AG08396 (cell line): ENCODE measurements at regions not wholly inside any gene's neighbourhood (a gene's known extent, or its start where the extent isn't known, plus 50 kb on each side); places are given as distances from the start of the nearest gene placed in this dataset.

Source experiments
- DNase-seq: peaks from one replicate; pipeline ENCODE4 v3.0.0; 2012; ENCODE audit warnings: low spot score, mixed read lengths

DNA sequence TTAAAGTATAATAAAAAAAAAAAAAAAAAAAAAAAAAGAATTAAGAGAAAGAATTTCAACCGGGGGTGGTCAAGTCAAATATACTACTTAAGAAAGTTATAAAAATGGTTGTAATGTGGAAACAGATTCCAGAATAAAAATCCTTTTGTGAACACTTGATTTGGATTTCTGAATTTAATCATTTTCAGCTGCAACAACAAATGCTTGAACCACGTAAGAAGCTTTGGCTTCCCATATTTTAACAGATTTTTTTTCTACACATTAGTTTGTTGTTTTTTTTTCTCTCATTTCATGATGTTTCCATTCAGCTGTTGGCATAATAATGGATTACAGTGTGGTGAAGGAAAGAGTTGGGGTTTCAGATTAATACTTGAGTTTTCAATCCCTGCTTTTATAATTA is 137.3 kb upstream of the AGR3 start:
- DNase-seq = no peak

DNA sequence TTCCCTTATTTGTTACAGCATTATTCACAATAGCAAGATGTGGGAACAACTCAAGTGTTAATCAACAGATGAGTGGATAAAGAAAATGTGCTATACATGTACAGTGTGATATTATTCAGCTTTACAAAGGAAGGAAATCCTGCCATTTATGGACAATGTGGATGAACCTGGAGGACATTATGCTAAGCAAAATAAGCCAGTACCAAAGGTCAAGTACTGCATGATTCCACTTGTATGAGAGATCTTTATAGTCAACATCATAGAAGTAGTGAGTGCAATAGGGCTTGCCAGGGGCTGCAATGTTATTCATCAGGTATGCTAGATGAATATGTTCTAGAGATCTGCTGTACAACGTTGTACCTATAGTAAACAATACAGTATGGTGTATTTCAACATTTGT is 138.5 kb upstream of the AGR3 start:
- no peak for DNase-seq

DNA sequence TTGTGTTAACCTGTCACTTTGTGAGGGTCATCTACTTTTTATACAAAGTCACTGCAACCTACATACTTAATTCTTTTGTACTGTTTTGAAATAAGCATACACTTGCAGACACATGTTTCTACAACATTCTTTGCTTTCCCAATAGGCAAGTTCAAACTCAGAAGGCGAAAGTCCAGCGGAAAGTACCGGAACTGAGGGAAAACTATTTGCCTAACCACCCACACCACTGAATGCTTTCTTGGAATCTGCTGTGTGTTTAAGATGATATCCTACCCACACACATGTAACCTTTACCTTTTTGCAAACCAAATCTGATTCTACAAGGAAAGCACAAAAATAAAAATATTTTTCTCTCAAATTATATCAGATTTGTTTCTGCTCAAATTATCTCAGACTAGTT is 139.4 kb upstream of the AGR3 start:
- peak; percentile 10 for DNase-seq

DNA sequence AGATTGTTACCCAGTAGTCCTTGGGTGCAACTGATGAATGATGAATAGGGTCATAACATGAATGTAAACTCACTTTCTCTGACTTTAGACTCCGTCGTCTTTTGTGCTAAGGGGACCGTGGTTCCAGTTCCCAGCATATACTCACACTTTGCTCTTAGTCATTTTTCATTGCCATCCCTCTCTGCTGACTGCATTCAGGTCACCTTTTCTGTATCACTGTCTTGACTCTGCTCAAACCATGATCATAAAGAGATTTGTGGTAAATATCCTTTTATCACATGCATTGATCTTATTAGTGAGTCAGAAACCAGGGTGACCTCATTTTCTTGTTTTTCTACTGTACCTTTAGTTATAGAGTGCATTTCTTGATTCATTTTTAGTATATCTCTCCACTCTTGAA is 141.1 kb upstream of the AGR3 start:
- no peak for DNase-seq

DNA sequence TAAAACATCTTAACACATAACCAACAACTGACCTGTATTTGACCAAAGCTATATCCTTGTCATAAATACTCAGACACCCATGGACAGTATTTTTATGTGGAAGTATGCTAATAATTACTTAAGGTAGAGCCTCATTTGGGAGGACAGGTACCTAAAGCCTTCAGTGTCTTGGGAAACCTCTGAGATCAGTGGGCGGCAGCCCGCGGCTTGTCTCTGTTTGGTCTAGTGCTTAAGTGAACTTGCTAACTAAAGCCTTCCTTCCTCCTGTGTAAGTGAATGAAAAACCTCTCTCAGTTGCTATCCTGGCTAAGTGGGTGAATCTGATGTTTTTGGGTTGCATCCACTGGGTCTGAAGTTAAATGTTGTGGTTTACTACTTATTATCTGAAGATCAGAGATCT is 144.5 kb upstream of the AGR3 start:
- no peak for DNase-seq

DNA sequence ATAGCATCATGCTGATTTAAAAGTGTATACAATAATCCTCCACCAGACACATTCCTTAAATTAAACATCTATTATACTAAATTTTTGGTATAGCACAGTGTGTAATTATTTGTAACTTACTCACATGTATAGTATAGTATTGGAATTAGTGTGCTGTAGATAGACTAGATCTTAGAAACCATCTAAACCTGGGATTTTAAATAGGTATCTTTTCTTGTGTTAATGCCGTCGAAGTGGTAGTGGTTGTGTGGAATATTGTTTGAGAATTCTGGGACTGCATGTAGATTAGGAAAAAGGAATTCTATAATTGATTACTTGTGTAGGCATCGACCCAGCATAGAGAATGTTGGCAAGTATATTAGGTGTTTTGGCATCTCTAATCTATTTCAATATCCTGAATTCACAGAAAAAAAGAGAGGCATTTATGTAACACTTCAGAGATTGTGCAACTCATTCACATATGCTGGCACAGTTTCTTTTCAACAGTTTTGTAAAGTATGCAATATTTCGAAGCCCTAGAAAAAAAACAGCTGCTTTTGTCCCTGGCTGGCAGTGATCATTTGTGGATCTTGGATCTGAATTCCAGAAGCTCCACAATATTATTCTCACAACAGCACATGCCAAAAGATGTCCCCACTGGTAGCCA is 145.5 kb upstream of the AGR3 start:
- DNase-seq = no peak

GRCh38 chr7:17027789-17028152 is 146.0 kb upstream of the AGR3 start:
- DNase-seq = no peak

DNA sequence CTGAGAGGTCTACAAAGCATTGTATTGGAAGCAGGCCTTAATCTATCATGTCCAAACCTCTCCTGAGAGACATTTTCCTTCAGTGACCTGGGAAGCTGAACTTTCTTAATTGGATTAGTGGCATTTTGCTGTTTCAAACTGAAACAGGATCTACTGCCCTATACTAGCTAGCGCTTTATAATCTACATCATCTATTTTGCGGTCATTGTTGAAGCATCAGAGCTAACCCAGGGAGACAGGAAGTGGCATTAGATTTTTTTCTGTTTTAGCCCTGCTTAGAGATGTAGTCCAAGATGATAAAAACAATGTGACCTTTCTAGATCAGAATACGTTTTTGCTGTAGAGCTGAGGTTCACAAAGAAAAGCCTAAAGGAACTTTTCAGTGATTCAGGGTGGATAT is 147.4 kb upstream of the AGR3 start:
- no peak for DNase-seq

DNA sequence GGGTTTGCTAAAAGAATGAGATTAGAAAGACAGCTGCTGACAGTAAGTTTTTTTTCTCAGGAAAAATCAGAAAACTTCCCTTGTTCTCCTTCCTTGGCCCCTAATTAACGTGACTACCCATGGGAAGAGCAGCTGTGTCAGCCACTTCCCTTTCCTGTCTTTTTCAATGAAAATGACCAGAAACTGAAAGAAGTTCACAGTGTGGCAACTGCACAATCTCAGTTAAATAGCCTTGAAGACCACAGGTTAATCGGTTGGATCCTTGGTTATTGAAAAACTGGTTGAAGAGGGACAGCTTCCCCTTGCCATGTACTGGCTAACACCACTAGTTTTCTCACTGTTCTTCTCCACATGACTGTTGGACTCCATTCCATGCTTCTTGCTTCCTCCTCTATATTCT is 148.8 kb upstream of the AGR3 start:
- DNase-seq = no peak

DNA sequence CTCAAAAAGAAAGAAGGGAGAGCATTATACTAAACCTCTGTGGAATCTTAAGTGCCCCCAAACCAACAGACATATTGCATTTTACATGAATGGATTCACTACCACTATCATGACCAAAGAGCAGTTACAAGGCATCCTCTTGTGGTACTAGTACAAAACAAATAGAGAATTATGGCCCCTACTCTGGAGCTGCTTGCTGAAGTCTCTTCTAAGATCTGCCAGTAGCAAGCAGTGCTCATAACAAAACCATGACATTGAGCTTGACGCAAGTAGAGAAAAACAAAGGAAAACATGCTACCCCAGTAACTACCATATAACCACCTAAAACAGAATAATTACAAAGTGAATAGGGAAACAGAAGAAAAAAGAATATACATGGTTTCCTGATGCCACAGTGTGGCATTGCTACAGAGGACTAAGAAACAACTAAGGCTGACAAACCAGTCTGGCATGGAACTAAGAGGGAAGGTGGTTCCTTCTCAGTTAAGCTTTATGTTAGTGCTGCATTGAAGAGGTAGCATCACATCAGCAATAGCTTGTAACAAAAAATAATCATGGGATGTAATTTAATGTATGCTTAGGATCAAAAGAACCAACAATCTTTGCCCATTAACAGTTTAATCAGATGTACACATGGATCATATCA is 150.2 kb upstream of the AGR3 start:
- no peak for DNase-seq

DNA sequence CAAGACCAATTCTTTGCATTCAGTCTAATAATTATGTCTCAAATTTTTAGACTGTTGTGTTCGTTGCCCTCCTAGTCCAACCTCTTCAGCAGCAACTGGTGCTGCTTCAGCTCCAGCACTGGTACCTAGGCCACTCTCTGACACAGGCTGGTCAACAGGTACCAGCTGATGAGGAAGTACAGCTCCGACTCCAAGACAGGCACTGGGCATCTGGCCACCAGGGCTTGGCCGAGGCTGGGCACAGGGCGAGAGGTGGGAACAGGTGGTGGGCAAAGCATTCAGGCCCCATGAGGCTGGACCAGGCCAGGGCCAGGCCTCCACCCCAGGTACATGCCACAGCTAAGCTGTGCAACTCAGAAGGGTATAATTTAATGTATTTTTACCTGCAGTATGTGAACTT is 151.5 kb upstream of the AGR3 start:
- no peak for DNase-seq

DNA sequence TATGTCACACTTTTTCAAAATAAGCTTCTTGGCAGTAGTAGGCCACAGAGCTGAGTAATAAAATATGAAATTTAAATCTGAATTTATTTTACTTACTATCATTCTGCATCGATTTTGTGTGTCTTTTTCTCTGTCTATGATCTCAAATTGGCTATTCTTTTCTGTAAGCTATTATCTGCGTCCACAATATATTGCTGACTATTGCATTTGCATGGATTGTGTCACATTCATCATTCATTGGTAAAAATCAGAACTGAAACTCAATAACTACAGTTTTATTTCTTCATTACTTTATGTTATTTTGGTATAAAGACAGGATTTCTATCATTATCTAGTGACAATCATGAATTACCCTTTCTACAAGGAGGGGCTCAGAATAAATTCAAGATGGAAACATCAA is 154.8 kb upstream of the AGR3 start:
- no peak for DNase-seq

DNA sequence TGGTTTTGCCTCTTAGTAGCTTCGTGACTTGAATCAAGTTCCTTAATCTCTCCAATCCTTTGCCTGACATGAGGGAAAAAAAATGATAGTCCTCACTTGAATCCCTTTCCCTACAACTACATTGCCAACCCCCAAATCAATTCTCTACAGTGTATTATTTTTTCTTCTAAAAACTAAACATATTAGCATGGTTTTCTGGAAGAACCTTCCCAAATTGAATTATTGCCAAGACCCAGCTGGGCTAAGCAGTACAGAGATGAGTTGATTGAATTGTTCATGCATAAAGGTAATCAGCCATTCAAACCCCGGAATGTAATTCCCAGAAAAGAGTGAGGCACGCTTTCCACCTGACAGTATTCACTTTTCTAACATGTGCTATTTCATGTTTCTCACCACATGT is 155.6 kb upstream of the AGR3 start:
- no peak for DNase-seq

GRCh38 chr7:17038160-17038782 is 156.5 kb upstream of the AGR3 start:
- no peak for DNase-seq

DNA sequence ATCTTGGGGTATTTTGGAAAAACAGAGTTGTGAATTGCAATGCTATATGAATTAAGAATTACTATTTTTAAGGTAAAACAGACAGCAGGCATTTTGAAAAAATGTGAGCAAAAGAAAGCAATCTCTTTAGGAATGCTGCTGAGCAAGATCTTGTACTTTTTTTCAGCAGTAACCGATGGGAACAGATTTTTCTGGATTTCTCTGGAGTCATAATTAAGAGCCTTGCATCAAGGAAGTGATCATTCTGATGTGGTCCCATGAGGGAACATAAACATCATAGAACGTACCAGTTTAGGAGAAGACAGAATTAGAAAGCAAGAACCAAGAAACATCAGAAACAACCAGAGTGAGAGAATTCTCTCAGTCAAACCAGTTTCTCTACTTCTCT is 157.0 kb upstream of the AGR3 start:
- DNase-seq = no peak

DNA sequence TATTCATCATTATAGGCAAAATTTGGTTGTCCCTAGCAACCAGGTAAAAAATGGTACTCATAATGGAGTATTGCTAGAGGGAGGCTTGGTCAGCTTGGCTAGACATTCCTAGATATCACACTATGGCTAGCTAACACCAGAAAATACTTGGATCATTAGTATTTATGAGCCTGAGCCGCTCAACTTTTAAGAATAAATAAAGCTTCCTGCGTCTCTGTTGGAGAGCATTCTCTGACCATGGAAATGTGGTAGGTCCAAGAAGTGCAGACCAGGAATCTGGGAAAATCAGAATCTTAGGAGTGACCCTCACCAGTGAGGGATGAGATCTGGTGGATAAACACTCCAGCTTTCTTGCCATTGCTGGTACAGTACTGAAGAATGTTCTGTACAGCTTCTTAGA is 157.6 kb upstream of the AGR3 start:
- no peak for DNase-seq

DNA sequence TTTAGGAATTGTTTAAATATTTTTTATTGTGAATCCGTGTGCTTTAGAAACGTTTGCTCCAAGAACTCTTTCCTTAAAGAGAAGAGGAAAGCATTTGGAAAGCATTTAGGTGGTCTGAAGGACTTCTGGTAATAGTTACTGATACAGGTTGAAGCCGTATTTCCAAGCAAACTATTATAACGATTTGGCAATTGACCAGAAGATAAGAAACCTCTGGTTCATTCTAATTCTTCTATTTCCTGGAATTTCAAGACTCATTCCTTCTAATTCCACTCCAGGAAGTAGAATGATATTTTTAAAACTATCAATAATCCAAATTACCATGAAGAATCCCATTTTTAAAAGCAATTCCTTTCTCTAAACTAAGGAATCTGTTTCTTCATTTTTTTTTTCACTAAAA is 158.9 kb upstream of the AGR3 start:
- DNase-seq = no peak

DNA sequence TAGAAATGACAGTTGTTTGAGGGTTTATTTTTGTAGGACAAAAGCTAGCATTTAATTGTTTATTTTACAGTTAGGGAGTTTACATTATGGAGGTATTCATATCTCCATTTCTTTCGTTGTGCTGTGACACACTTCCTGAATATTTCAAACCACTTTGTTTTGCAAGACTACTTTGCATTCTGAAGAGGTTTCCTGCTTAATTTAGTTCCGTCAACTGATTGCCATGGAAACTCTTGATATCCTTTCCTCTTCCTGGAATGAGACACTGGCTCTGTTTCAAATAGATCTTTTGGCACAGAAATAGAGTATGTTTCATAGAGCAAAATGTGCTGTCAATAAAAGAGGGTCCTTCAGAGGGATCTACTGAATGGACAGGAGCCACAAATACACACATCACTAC is 159.5 kb upstream of the AGR3 start:
- peak; percentile 54 for DNase-seq

DNA sequence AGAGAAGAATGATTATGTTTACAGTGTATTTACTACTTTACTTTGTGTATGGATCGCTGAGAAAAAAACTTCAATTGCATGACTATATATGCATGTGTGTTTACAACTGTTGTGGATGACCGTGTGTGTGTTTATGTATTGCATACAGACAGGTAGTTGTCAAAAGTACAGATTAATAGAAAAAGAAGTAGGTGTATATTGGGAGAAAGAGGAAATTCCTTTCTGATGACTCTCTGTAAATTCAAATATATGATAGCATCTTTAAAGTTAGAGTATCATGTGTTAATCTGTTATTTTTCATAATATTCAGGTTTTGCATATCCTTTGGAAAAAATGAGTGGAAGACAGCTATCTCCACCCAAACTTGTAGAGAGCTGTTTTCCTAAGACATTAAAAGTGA is 160.4 kb upstream of the AGR3 start:
- no peak for DNase-seq

DNA sequence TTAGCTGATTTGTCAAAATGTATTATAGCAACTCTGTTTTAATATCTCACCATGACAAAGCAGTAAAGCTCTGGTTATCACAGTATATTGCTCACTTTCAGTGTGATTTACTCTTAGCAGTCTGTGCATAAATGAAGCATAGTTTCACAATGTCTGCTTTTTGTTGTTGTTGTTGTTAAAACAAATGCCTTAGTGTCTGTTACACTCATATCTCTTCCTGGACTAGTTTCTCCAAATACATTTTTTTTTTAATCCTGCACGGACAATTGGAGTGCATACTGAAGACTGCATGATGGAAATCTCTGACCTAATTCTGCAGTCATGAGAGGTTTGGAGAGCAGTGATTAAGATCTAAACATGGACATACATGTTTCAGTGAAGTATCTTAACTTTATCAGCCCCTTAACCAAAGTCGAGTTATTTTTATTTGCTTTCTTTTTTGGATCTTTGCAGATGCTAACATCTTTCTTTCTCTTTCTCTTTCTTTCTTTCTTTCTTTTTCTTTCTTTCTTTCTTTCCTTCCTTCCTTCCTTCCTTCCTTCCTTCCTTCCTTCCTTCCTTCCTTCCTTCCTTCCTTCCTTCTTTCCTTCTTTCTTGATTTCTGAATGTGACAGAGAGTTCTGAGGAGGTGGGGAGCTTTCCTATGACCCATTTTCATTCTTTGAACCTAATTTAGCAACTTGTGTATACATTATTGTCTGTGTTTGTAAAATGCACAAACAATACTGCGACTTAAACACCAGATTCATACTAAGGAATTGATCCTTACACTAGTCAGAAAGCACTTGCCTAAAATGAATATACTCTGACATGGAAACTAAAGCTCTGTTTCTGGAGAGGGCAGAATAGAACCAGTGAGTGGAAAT is 161.5 kb upstream of the AGR3 start:
- DNase-seq = no peak

GRCh38 chr7:17044396-17044795 is 162.6 kb upstream of the AGR3 start:
- DNase-seq = no peak

GRCh38 chr7:17044861-17045260 is 163.1 kb upstream of the AGR3 start:
- DNase-seq = no peak

GRCh38 chr7:17046259-17046658 is 164.5 kb upstream of the AGR3 start:
- no peak for DNase-seq
